GM13977 (cell line): ENCODE measurements at regions not wholly inside any gene's neighbourhood (a gene's known extent, or its start where the extent isn't known, plus 50 kb on each side); places are given as distances from the start of the nearest gene placed in this dataset.

Experiments used
- DNase-seq: peaks from one replicate; pipeline ENCODE4 v3.0.0; 2012; ENCODE audit warnings: low spot score
- CTCF ChIP-seq: IDR thresholded peaks from 2 replicates; pipeline ENCODE4 v1.5.1; 2012; ENCODE audit warnings: mild to moderate bottlenecking, control low read depth; ENCODE audit not compliant: insufficient read depth; ENCODE audit errors: extremely low read depth, missing control alignments
- in situ Hi-C: fragments of 300-500 bp; cut with MboI; formaldehyde crosslinking; loops from one replicate; pipeline ENCODE4 v1.12.0; 2022; ENCODE audit warnings: low sequenced_read_pairs, low pct_unique_long_range_greater_than_20kb, mixed read lengths, inconsistent platforms; ENCODE audit not compliant: unreplicated experiment

- in situ Hi-C loops: no loop called here
- DNase-seq: no peak
- no peak for TF ChIP-seq CTCF
Measured at GRCh38 chr1:172930142-172930541, 120.6 kb downstream of the TNFSF18 start.

DNA sequence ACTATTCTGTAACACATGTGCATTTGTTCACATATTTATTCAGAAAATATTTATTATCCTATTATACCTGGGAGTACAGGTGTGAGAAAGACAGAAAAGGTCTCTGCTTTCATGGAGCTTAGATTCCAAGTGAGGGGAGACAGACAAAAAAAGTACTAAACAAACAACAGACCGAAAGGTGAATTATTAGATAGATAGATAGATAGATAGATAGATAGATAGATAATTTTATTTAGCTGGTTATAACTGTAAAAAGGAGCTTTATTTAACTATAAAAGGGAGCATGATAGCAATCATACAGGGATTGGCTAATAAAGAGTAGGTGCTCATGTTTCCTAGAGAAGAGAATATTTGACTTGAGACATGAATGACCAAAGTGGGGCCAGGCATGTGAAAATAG is 119.4 kb downstream of the TNFSF18 start:
- DNase-seq: no peak
- in situ Hi-C loops: no loop called here
- TF ChIP-seq CTCF: no peak

DNA sequence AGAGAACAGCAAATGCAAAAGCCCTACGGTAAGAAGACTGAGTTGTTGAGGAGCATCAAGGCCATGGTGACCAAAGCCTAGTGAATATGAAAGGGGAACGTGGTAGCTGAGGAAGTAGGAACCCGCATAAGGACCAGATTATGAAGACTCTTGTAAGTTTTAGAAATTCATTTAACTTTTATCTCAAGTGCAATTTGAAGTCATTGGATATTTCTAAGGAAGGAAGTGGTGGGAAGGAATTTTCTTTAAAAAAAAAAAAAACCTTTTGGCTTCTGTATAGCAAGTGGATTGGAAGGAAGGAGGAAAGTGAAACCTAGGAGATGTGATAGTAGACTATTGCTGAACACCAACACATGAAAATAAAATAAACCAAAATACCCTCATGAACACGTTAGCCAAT is 119.0 kb downstream of the TNFSF18 start:
- in situ Hi-C loops: no loop called here
- no peak for TF ChIP-seq CTCF
- DNase-seq: no peak

DNA sequence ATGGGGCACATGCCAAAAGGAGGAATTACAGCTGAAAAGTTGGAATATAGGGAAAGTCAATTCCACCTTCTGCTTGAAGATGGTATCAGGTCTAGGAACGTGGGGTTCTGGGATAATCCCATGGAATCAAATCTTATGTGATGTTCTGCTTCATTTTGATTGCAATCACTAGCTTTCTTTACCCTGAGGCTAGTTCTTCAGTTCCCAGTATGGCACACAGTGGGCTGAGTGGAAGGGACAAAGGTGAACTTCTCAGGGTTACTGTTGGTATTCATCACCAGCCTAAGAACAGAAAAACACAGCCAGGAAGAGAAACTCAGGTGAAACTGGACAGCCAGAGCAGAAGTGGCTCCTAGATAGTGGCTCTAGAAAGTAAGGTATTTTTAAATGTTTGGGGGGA is 117.8 kb downstream of the TNFSF18 start:
- no peak for TF ChIP-seq CTCF
- no peak for DNase-seq
- in situ Hi-C loops: no loop called here

DNA sequence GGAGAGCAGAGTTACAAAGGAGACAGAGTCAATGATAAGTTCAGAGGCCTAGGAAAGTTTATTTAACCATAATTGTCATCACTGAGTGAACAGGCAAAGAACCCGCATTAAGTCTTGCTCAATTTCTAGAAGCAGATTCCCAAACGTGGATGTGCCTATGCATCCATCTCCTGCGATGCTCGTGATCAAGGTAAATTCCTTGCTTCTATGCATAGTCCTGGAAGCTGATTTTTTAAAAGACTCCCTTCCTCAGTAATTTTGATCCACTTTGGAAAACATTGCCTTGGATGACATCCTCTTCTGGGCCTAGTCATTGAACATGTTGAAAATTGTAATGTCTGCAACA is 116.4 kb downstream of the TNFSF18 start:
- TF ChIP-seq CTCF: no peak
- no peak for DNase-seq
- in situ Hi-C loops: no loop called here

DNA sequence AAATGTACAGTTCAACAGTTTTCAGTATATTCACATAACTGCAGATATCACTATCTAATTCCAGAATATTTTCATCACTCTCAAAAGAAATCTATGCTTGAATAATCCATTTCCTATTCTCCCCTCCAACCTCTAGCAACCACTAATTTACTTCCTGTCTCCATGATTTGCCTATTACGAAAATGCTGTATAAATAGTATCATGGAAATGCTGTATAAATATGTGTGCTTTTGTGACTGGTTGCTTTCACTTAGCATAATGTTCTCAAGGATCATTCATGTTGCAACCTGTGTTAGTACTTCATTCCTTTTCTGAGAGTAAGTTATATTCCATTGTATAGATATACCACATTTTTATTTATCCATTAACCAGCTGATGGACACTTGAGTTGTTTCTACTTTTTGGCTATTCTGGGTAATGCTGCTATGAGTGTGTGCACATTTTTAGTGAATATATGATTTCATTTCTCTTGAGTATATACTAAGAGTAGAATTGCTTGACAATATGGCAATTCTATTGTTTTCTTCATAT is 115.6 kb downstream of the TNFSF18 start:
- TF ChIP-seq CTCF: no peak
- no peak for DNase-seq
- in situ Hi-C loops: no loop called here

GRCh38 chr1:172936088-172936645 is 114.6 kb downstream of the TNFSF18 start:
- no peak for DNase-seq
- in situ Hi-C loops: no loop called here
- TF ChIP-seq CTCF: no peak
